HG03064 (cell line): ENCODE measurements at regions not wholly inside any gene's neighbourhood (a gene's known extent, or its start where the extent isn't known, plus 50 kb on each side); places are given as distances from the start of the nearest gene placed in this dataset.

ENCODE experiments used
- ATAC-seq: cut with Tn5 transposase; IDR thresholded peaks from one replicate; pipeline ENCODE4 v1.9.1; 2021; ENCODE audit warnings: low read depth; ENCODE audit not compliant: unreplicated experiment

GRCh38 chr18:39062426-39062825 lies 1496.8 kb upstream of the CELF4 start:
- ATAC-seq = no peak

GRCh38 chr18:39058386-39059000 lies 1492.9 kb upstream of the CELF4 start:
- ATAC-seq = no peak

GRCh38 chr18:39057423-39058064 lies 1491.9 kb upstream of the CELF4 start:
- ATAC-seq = no peak

GRCh38 chr18:39053571-39053970 lies 1488.0 kb upstream of the CELF4 start:
- ATAC-seq = no peak

- ATAC-seq = no peak
Measured at GRCh38 chr18:39051013-39051412, 1485.4 kb upstream of the CELF4 start.

GRCh38 chr18:39039813-39040212 lies 1474.2 kb upstream of the CELF4 start:
- ATAC-seq = no peak

- no peak for ATAC-seq
Measured at GRCh38 chr18:39037925-39038324, 1472.3 kb upstream of the CELF4 start.

- no peak for ATAC-seq
Measured at GRCh38 chr18:39033312-39033711, 1467.7 kb upstream of the CELF4 start.

- ATAC-seq = no peak
Measured at GRCh38 chr18:39031647-39032046, 1466.0 kb upstream of the CELF4 start.

GRCh38 chr18:39030124-39030655 lies 1464.6 kb upstream of the CELF4 start:
- ATAC-seq = no peak

GRCh38 chr18:39025531-39025930 lies 1459.9 kb upstream of the CELF4 start:
- ATAC-seq = no peak

GRCh38 chr18:39019989-39020388 lies 1454.4 kb upstream of the CELF4 start:
- ATAC-seq = no peak

- no peak for ATAC-seq
Measured at GRCh38 chr18:39007031-39007902, 1441.7 kb upstream of the CELF4 start.

GRCh38 chr18:38996056-38996455 lies 1430.5 kb upstream of the CELF4 start:
- ATAC-seq = no peak

- no peak for ATAC-seq
Measured at GRCh38 chr18:38993342-38993741, 1427.7 kb upstream of the CELF4 start.

- no peak for ATAC-seq
Measured at GRCh38 chr18:38984968-38985367, 1419.4 kb upstream of the CELF4 start.

- no peak for ATAC-seq
Measured at GRCh38 chr18:38982072-38982471, 1416.5 kb upstream of the CELF4 start.

GRCh38 chr18:38981389-38981788 lies 1415.8 kb upstream of the CELF4 start:
- no peak for ATAC-seq

- ATAC-seq = no peak
Measured at GRCh38 chr18:38980420-38980819, 1414.8 kb upstream of the CELF4 start.

GRCh38 chr18:38972571-38972970 lies 1407.0 kb upstream of the CELF4 start:
- ATAC-seq = no peak

- no peak for ATAC-seq
Measured at GRCh38 chr18:38971881-38972280, 1406.3 kb upstream of the CELF4 start.
